Prostate gland (tissue), 2 donors: ENCODE measurements at regions not wholly inside any gene's neighbourhood (a gene's known extent, or its start where the extent isn't known, plus 50 kb on each side); places are given as distances from the start of the nearest gene placed in this dataset.

ENCODE experiments used
- DNase-seq: peaks from one replicate; pipeline ENCODE4 v3.0.0-alpha.2; 2019; ENCODE audit warnings: low spot score
- H3K27ac ChIP-seq, 2 donors: fragments of 200-600 bp; sonication (generic); 2 replicates each; pipeline ENCODE4 v1.5.1; 2017 to 2019
- H3K27me3 ChIP-seq: fragments of 200-600 bp; sonication (generic); replicated peaks from 2 replicates; pipeline ENCODE4 v1.5.1; 2019; ENCODE audit not compliant: insufficient read depth
- H3K36me3 ChIP-seq, 2 donors: fragments of 200-600 bp; sonication (generic); 1 replicate in 1 of 2; 2 replicates in 1 of 2; pipeline versions ENCODE4 v1.5.1 to v1.8.1; 2017 to 2019
- H3K4me1 ChIP-seq: fragments of 200-600 bp; sonication (generic); replicated peaks from 2 replicates; pipeline ENCODE4 v1.5.1; 2019
- H3K4me3 ChIP-seq, 2 donors: fragments of 200-600 bp; sonication (generic); 2 replicates each; pipeline ENCODE4 v1.5.1; 2017 to 2019
- H3K9me3 ChIP-seq: fragments of 200-600 bp; sonication (generic); 2 replicates; pipeline ENCODE4 v1.5.1; 2017
- POLR2A ChIP-seq: fragments of 450-650 bp; IDR thresholded peaks from one replicate; pipeline ENCODE4 v1.6.1; 2016; ENCODE audit warnings: antibody characterized with exemption, mild to moderate bottlenecking
- POLR2AphosphoS5 ChIP-seq: sonication (generic); formaldehyde crosslinking; IDR thresholded peaks from one replicate; pipeline ENCODE4 v1.6.1; 2017; ENCODE audit warnings: antibody characterized with exemption
- WGBS: methylation state at CpG from one replicate; pipeline ENCODE4 v1.1.5; 2018; 5-methylcytosine and 5-hydroxymethylcytosine counted together
- intact Hi-C: fragments of 100-400 bp; cut with DNase I; formaldehyde crosslinking; loops from one replicate; pipeline ENCODE4 v1.14.2; 2022
- TF ChIP-seq, protein P1 (sequence below), 4 experiments: fragments of 200-600 bp in 2 of 4; fragments of 450-650 bp in 2 of 4; sonication (generic) in 2 of 4; IDR thresholded peaks; 1 replicate in 3 of 4; 2 replicates in 1 of 4; pipeline ENCODE4 v1.5.1; 2016 to 2019; ENCODE audit warnings: antibody characterized with exemption in 4 of 4, mild to moderate bottlenecking in 2 of 4, moderate library complexity in 2 of 4

DNA sequence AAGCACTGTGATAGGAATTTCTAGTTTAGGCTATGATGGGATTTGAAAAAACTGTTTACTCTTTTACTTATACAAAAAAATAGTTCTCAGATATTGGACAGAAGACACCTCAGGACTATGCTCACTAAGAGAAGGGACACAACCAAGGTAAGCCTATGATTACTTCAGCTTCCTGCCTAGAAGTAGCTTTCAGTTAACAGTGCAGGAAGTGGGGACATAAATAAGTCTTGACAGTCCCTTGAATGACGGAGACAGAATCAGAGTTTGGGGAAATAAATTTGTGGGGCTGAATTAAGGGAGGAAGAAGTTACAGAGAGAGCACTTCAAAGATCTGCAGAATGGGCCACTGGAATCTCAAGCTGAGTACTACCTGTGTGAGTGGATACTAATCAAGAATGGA is 53.8 kb upstream of the OLFM3 start:
- no peak for TF ChIP-seq POLR2AphosphoS5
- TF ChIP-seq, protein P1, sequence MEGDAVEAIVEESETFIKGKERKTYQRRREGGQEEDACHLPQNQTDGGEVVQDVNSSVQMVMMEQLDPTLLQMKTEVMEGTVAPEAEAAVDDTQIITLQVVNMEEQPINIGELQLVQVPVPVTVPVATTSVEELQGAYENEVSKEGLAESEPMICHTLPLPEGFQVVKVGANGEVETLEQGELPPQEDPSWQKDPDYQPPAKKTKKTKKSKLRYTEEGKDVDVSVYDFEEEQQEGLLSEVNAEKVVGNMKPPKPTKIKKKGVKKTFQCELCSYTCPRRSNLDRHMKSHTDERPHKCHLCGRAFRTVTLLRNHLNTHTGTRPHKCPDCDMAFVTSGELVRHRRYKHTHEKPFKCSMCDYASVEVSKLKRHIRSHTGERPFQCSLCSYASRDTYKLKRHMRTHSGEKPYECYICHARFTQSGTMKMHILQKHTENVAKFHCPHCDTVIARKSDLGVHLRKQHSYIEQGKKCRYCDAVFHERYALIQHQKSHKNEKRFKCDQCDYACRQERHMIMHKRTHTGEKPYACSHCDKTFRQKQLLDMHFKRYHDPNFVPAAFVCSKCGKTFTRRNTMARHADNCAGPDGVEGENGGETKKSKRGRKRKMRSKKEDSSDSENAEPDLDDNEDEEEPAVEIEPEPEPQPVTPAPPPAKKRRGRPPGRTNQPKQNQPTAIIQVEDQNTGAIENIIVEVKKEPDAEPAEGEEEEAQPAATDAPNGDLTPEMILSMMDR (IDR thresholded peaks at IDR 0.05), result no peak
- no peaks in the 10 kb centered on the region for H3K9me3 ChIP-seq
- no peak overlapping the region for H3K4me3 ChIP-seq
- H3K36me3 ChIP-seq, result no peaks in the 10 kb centered on the region
- 41% methylated on average over 1 of the region's 1 CpG for WGBS
- no peaks in the 10 kb centered on the region for H3K4me1 ChIP-seq
- no peak for DNase-seq
- no peaks in the 10 kb centered on the region for H3K27me3 ChIP-seq
- no peak overlapping the region for H3K27ac ChIP-seq
- intact Hi-C loops, result no loop called here

DNA sequence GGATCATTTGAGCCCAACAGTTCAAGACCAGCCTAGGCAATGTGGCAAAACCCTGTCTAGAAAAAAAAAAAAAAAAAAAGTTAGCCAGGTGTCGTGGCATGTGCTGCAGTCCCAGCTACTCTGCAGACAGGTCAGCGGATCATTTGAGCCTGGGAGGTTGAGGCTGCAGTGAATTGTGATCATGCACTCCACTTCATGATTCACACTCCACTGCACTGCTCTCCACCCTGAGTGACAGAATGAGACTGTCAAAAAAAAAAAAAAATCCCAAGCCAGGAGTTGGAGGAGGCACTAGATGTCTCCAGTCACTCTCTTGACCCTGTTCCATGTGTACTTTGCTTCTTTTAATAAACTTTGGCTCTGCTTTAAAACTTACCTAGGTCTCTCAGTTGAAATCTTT is 51.0 kb upstream of the OLFM3 start:
- H3K9me3 ChIP-seq, result no peaks in the 10 kb centered on the region
- WGBS, result 75% methylated on average over 2 of the region's 2 CpGs
- intact Hi-C loops, result no loop called here
- TF ChIP-seq POLR2A (no peak), POLR2AphosphoS5 (no peak)
- TF ChIP-seq, protein P1 (IDR thresholded peaks at IDR 0.05), result no peak
- no peak overlapping the region for H3K27ac ChIP-seq
- no peaks in the 10 kb centered on the region for H3K27me3 ChIP-seq
- no peak for DNase-seq
- no peak overlapping the region for H3K4me3 ChIP-seq
- no peaks in the 10 kb centered on the region for H3K4me1 ChIP-seq
- H3K36me3 ChIP-seq, result no peaks in the 10 kb centered on the region
